Uterus (tissue), 3 donors: ENCODE measurements at regions not wholly inside any gene's neighbourhood (a gene's known extent, or its start where the extent isn't known, plus 50 kb on each side); places are given as distances from the start of the nearest gene placed in this dataset.

Experiments
- DNase-seq, 2 donors: peaks; one replicate each; pipeline ENCODE4 v3.0.0-alpha.2; 2019 to 2020
- H3K27ac ChIP-seq, 2 donors: fragments of 200-600 bp; sonication (generic); 1 replicate in 1 of 2; 2 replicates in 1 of 2; pipeline ENCODE4 v1.5.1; 2016 to 2018
- H3K27me3 ChIP-seq, 2 donors: fragments of 200-600 bp; sonication (generic); one replicate each; pipeline ENCODE4 v1.5.1; 2018 to 2019; ENCODE audit warnings: control low read depth in 1 of 2
- H3K36me3 ChIP-seq, 2 donors: fragments of 200-600 bp; sonication (generic); one replicate each; pipeline ENCODE4 v1.5.1; 2019; ENCODE audit warnings: control low read depth in 1 of 2
- H3K4me1 ChIP-seq, 2 donors: fragments of 200-600 bp; sonication (generic); one replicate each; pipeline ENCODE4 v1.5.1; 2018 to 2019; ENCODE audit warnings: control low read depth in 1 of 2
- H3K4me3 ChIP-seq, 2 donors: fragments of 200-600 bp; sonication (generic); 1 replicate in 1 of 2; 2 replicates in 1 of 2; pipeline ENCODE4 v1.5.1; 2018 to 2019; ENCODE audit warnings: mild to moderate bottlenecking in 1 of 2
- H3K9me3 ChIP-seq, 2 donors: fragments of 200-600 bp; sonication (generic); one replicate each; pipeline ENCODE4 v1.5.1; 2019; ENCODE audit warnings: control low read depth in 1 of 2
- CTCF ChIP-seq, 4 experiments: fragments of 200-600 bp in 2 of 4; fragments of 450-650 bp in 2 of 4; sonication (generic) in 2 of 4; IDR thresholded peaks; one replicate each; pipeline ENCODE4 v1.5.1; 2016 to 2019; ENCODE audit warnings: antibody characterized with exemption in 4 of 4, mild to moderate bottlenecking in 2 of 4, moderate library complexity in 1 of 4
- POLR2A ChIP-seq, 2 donors: fragments of 450-650 bp; IDR thresholded peaks; one replicate each; pipeline ENCODE4 v1.6.1; 2016; ENCODE audit warnings: antibody characterized with exemption in 2 of 2, mild to moderate bottlenecking in 1 of 2, moderate library complexity in 1 of 2
- intact Hi-C: fragments of 100-400 bp; cut with DNase I; formaldehyde crosslinking; loops from one replicate; pipeline ENCODE4 v1.15.1; 2023; ENCODE audit warnings: low total_unique reads
- donor health status: DM: yes; HTN: yes; CAD: no.

GRCh38 chr3:159245871-159246270, 444.0 kb downstream of the MFSD1 start:
- Histone ChIP-seq H3K27me3 (no peaks in the 10 kb centered on the region), H3K4me3 (no peak overlapping the region), H3K36me3 (no peaks in the 10 kb centered on the region), H3K27ac (no peak overlapping the region), H3K9me3 (no peaks in the 10 kb centered on the region), H3K4me1 (no peaks in the 10 kb centered on the region)
- TF ChIP-seq POLR2A (IDR thresholded peaks at IDR 0.05) (no peak), CTCF (IDR thresholded peaks at IDR 0.05) (no peak)
- intact Hi-C loops = no loop called here
- no peak for DNase-seq

GRCh38 chr3:159246385-159246784, 444.5 kb downstream of the MFSD1 start:
- no peaks in the 10 kb centered on the region for H3K4me1 ChIP-seq
- no peaks in the 10 kb centered on the region for H3K36me3 ChIP-seq
- intact Hi-C loops = no loop called here
- TF ChIP-seq CTCF (IDR thresholded peaks at IDR 0.05) (no peak), POLR2A (IDR thresholded peaks at IDR 0.05) (no peak)
- H3K4me3 ChIP-seq = no peak overlapping the region
- H3K27me3 ChIP-seq = no peaks in the 10 kb centered on the region
- no peaks in the 10 kb centered on the region for H3K9me3 ChIP-seq
- H3K27ac ChIP-seq = no peak overlapping the region
- no peak for DNase-seq

GRCh38 chr3:159249472-159250174, 447.8 kb downstream of the MFSD1 start:
- no peaks in the 10 kb centered on the region for H3K27me3 ChIP-seq
- peaks cover 0 to 2% of the 10 kb centered on the region in 2 donors for H3K9me3 ChIP-seq
- TF ChIP-seq CTCF (IDR thresholded peaks at IDR 0.05) (no peak), POLR2A (IDR thresholded peaks at IDR 0.05) (no peak)
- H3K4me3 ChIP-seq = no peak overlapping the region
- no peak overlapping the region for H3K27ac ChIP-seq
- intact Hi-C loops = loop anchor here (10.0 kb wide), 1 partner anchor 405 kb away; no protein-coding TSS in a partner anchor
- H3K36me3 ChIP-seq = no peaks in the 10 kb centered on the region
- no peaks in the 10 kb centered on the region for H3K4me1 ChIP-seq
- DNase-seq = no peak

- H3K9me3 ChIP-seq = peaks cover 0 to 2% of the 10 kb centered on the region in 2 donors
- no peak overlapping the region for H3K27ac ChIP-seq
- no peaks in the 10 kb centered on the region for H3K36me3 ChIP-seq
- intact Hi-C loops = loop anchor here (10.0 kb wide), 1 partner anchor 406 kb away; no protein-coding TSS in a partner anchor
- TF ChIP-seq CTCF (IDR thresholded peaks at IDR 0.05) (no peak), POLR2A (IDR thresholded peaks at IDR 0.05) (no peak)
- no peak overlapping the region for H3K4me3 ChIP-seq
- no peaks in the 10 kb centered on the region for H3K4me1 ChIP-seq
- DNase-seq = no peak
- no peaks in the 10 kb centered on the region for H3K27me3 ChIP-seq
Measured at GRCh38 chr3:159250961-159251360, 449.1 kb downstream of the MFSD1 start.

GRCh38 chr3:159252274-159252673, 450.4 kb downstream of the MFSD1 start:
- intact Hi-C loops = loop anchor here (10.0 kb wide), 1 partner anchor 407 kb away; no protein-coding TSS in a partner anchor
- H3K4me3 ChIP-seq = no peak overlapping the region
- DNase-seq = no peak

More at GRCh38 chr3:159252274-159252673, 450.4 kb downstream of the MFSD1 start:
- Histone ChIP-seq H3K27me3 (no peaks in the 10 kb centered on the region), H3K27ac (no peak overlapping the region), H3K9me3 (peaks cover 0 to 2% of the 10 kb centered on the region in 2 donors), H3K4me1 (no peaks in the 10 kb centered on the region), H3K36me3 (no peaks in the 10 kb centered on the region)
- TF ChIP-seq CTCF (IDR thresholded peaks at IDR 0.05) (no peak), POLR2A (IDR thresholded peaks at IDR 0.05) (no peak)
